ENCODE measurements at regions not wholly inside any gene's neighbourhood (a gene's known extent, or its start where the extent isn't known, plus 50 kb on each side); places are given as distances from the start of the nearest gene placed in this dataset.

DNA sequence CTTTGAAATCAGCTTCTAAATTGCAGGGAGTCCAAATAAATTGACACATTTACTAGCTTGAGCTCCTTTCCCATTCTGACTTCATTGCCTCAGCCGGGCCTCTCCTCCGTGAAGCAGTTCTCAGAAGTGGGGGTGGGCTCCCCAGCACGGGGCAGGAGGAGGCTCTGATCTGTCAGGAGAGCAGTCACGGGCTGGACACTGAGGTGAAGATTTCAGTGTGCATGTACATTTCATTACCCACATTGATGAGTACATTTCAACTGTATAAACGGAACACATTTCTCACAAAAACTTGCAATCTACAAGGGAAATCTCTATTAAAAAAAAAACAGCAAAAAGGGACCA lies 195.9 kb downstream of the SEMA6A start:
- TF ChIP-seq, protein P1, sequence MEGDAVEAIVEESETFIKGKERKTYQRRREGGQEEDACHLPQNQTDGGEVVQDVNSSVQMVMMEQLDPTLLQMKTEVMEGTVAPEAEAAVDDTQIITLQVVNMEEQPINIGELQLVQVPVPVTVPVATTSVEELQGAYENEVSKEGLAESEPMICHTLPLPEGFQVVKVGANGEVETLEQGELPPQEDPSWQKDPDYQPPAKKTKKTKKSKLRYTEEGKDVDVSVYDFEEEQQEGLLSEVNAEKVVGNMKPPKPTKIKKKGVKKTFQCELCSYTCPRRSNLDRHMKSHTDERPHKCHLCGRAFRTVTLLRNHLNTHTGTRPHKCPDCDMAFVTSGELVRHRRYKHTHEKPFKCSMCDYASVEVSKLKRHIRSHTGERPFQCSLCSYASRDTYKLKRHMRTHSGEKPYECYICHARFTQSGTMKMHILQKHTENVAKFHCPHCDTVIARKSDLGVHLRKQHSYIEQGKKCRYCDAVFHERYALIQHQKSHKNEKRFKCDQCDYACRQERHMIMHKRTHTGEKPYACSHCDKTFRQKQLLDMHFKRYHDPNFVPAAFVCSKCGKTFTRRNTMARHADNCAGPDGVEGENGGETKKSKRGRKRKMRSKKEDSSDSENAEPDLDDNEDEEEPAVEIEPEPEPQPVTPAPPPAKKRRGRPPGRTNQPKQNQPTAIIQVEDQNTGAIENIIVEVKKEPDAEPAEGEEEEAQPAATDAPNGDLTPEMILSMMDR (IDR thresholded peaks at IDR 0.05; ENCODE audit: insufficient read depth, low read depth, low read length) = no peak
- TF ChIP-seq EZH2 (IDR thresholded peaks at IDR 0.05; ENCODE audit: insufficient read depth, low read length) = no peak

Measured in astrocyte (in vitro differentiated cells and primary cell).